ELF-1 (cell line): ENCODE measurements at regions not wholly inside any gene's neighbourhood (a gene's known extent, or its start where the extent isn't known, plus 50 kb on each side); places are given as distances from the start of the nearest gene placed in this dataset.
A peak's percentile ranks its signal among the peaks of the same experiment; 100 is the strongest.

Experiments
- DNase-seq: peaks from one replicate; pipeline ENCODE4 v3.0.0-alpha.2; 2016; ENCODE audit warnings: low read depth, low spot score

DNA sequence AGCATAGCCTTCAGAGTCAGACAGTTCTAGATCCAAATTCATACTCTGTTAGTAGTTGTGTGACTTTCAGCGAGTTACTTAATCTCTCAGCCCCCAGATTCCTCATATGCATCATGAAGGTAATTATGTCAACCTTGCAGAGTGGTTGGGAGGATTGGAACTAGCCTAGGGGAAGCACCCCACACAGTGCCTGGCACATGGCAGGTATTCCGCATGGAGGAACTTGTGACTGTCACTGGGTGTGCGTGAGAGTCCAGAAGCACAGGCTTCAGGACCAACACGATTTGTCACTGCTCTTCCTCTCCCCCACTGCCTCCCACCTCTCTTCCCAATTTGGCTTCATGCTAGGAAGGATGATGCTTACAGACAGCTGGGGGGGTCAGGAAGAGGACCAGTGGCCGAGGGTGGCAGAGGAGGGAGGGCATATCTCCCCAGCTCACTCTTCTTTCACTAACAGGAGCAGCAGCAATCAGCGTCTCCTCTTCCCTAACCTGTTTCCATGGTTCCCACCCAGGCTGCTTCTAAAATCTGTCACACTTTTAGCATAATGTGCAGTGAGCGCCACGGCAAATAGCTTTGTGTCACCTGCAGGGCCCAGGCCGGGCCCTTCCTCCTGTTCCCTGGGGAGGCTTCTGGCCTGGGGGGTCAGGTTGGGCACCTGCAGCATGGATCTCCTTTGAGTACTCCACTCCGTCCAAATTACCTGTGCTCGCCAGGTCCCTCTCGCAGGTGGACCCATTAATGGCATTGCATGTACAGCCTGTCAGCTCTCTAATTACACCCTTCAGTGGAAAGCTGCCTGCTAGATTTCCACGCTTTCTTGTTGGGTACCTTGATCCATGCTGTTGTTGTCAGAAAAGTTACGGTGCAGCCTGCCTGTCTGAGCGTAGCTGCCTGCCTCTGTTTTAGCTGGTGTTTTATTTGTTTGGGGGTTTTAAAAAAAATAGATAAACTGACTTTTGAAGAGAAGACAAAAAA lies 400.4 kb downstream of the NXPE2 start:
- DNase-seq = no peak

DNA sequence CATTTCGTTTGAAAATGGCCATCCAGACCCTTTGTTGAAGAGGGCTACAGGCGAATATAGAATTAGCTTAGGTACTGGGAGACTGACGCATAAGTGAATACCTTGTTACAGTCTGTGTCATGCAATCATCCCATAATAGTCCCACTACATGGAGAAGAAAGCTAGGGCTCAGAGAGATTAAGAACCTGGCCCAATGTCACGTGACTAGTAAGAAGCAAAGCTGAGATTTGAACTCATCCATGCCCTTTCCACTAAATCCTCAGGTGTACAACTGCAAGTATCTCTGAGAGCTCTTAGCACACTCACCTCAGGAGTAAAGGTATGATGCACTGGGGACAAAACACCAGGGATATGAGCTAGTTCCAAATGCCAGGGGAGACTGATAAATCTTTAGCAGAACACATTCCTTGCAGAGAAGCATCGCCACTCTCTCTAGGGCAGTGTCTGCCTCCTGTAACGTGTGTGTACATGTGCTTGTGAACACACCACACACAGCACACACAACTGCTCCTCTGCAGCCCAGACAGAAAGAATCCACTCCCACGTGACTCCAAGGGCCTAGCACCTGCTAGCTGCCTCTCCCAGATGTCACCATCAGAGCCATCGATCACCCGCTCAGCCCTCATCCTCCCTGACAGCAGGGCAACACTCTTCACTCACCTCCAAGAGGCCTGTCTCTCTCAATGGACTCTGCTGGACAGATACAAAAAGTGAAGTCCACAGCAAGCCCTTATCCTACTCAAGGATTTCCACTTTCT lies 402.8 kb downstream of the NXPE2 start:
- DNase-seq = no peak

DNA sequence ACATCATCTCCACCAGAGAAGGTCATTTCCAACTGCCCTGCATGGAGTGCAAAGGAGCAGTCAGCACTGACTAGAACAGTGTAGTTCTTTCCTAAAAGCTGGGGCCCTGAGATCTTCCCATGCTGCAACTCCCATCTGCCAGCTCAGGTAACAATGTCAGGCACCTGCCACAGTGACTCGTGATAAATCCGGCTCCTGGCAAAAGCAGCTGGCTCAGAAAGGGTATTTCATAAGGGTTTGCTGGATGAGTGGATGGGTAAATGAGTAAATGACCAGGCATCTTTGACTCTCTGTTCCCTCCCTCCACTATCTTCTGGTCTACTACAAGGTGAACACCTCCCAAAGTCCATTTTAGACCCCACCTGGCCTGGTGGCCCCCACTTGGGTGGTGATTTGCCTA lies 403.6 kb downstream of the NXPE2 start:
- DNase-seq = no peak

DNA sequence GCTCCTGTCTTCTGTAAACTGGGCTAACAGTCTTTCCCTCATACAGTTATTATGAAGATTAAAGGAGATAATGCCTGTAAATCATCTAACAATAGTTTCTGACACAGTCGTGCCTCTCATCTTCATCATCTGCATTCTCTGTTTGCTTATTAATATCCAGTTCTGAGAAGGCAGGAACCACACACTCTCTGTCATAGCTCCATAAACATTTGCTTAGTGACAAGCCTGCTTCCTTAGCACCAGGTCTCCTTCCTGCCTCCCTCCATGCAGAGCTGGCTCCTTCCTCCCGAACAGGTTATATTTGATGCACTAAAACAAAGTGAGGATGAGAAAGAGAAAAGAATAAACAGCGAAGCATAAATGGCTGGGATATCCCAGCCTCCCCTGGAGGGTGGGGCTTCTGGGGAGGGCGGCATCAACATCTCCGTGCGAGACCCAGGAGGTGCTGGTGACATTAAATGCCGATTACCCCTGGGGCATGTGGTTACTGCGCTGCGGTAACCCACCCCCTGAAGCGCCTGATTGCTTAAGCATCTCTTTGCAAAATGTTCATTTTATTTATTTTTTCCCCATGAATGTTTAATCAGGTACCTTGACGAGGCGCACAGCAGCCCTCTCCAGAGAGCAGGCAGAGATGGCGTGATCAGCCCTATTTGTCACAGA lies 404.9 kb downstream of the NXPE2 start:
- DNase-seq = no peak

DNA sequence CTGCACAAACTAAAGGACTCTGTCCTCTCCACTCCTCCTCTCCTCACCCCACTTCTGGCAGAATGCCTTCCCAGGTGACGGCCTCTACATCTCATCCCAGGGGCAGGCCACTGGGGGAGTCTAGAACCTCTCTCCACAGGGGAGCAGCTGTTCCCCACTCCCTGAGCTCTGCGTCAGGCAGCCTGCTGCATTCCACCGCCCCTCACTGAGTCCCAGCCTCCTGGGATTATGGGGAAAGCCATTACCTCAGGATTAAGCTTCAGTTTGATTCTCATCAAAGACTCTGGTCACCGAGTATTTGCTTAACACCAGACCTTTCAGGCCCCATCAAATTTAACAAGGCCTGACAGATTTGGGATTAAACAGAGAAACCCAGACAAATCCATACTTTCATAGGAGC lies 405.9 kb downstream of the NXPE2 start:
- DNase-seq = no peak

DNA sequence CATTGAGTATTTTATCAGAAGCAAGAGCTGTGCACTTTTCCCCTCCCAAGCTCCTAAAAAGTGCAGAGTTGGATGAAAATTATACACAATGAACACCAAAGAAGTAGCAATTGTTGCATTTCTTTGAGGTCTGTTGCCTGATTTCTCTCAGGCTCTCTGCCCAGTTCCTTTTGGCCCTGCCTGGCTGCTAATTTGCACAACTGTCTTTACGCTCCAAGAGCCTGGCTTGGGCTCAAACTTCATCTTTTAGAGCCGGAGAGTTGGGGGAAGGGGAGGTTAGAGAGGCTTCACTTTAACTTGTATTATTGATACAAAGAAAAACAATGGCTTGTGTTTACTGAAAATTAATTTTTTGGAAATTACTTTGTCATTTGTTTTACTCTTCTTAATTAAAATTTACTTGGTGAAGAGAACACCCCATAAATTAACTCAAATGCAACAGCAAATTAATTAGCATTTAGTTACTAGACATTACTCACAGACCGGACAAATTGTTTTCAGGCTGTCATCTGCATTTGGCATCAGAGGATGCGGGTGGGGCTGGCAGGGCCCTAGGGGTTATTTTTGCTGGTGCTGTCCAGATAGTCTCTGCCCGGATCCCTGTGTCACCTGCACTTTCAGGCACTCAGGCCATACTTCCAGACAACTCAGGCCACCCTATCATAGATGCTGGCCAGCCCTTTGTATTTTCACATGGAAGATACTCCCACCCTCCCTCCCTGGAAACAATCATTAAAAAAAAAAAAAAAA lies 407.3 kb downstream of the NXPE2 start:
- DNase-seq = no peak

DNA sequence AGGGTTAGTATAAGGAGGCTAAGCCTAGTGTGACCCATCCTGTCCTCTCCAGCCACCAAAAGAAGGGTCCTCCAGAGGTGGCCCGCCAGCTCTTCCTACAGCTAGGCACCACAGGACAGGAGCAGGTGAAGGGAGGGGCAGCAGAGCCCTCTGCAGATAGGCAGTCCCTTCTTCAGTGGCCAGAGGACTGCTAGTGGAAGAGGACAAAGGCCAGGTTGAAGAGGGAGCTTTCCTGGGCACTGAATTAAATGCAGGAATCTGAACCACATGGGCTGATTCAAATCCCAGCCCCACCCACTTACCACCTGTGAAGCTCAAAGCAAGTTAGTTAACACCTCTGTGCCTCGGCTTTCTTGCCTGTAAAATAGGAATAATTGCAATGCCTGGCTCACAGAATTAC lies 409.5 kb downstream of the NXPE2 start:
- peak; percentile 13 for DNase-seq

DNA sequence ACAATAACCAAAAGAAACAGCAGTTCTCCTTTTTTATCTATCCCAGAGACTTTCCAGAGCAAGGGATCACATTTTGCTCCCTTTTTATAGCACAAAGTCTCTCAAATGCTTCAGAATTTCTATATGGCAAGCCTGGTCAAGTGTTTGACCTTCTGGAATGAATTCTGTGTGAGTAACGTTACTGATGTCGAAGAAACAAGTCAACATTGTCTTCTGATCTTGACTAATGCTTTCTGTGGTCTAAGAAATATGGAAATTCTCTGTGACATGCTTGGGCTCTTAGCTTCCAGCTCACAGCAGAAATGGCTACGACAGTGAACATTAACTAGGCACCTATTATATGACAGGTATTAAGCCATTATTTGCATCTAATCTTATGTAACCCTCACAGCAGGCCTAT lies 411.7 kb downstream of the CADM1 start:
- DNase-seq = no peak

DNA sequence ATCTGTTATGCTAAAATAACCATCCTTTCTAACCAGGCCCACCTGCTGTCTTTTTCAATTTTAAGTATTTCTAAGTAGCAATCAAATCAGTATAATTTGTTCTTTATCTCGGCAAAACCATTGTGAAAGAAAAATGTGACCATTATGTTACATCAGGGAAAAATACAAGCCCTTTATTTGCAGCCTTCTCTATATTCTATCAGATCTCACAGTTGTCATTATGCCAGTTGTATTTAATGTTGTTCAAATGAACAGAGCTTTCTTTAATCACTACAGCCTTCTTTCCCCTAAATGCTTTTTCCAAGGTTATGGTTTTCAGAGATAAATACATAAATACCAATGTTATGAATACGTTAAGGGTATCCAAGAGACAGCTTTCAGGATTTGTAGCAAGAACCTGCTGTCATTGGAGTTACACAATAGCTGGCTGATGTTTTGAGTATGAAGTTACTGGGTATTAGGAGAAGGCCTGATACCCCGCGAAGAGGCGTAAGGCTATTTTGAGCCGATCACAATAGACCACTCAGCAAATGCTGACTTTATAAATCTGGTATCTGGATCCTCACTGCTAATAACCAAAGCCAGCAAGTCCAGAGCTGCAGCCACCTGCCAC lies 406.3 kb downstream of the CADM1 start:
- DNase-seq = no peak

DNA sequence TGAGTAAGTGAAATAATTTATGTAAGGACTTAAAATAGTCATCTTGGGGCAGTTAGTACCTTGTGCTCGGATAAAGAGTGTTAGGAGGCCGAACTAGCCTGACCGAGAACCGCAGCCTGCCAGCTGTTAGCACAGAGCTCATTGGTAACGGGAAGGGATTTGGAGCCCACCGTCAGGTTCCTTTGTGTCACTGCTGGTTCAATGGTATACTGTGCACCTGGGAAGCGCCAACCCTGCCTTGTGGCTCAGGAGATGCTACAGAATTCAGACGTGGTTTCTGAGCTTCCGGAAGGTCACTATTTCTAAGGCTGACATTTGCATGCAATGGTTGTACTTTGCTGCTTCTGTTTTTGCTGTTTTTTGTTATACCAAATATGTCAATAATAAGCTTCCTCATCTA lies 403.5 kb downstream of the CADM1 start:
- DNase-seq = no peak

DNA sequence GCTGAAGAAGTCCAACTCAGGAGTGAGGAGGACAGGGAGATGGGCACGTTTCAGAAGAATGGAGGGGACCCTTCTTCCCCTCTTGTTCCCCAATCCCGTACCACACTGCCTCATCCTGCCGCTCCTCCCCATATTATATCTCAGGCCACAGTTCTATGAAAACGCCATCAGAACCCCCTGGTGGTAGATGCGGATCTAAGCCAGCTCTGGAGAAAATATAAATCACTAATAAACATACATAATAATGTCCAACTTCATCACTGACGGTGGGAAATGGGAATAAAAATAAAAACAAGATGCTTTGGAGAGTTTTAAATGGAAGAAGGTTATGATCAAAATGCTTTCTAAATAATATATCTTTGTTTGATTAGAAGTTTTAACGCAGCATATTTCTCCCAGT lies 400.3 kb downstream of the CADM1 start:
- DNase-seq = no peak

DNA sequence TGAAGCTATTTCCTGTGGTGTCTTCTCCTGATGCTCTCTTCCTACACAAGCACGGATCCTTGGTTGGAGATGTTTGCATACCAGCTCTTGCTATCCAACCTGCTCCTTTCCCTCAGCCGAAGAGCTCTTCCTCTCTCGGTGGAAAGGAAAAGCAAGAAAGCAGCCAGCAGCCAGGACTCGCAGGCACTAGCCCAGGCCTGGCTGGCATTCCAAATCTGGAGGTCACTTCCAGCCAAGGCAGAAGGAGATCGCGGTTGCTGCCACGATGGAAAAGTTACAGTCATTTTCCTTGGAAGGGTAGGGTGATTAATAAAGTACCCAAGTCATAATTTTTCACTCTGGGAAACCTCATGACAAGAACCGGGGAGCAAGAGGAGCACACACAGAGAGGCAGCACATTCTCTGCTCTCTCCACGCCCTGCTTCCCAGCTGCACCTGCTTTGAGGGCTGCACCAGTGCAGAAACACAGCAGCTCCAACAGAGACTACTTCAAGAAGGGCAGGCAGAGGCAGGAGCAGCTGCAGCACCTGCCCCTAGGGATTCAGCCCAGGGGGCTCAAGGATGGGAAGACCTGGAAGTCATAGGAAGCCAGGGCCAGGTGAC lies 399.3 kb downstream of the CADM1 start:
- DNase-seq = no peak

DNA sequence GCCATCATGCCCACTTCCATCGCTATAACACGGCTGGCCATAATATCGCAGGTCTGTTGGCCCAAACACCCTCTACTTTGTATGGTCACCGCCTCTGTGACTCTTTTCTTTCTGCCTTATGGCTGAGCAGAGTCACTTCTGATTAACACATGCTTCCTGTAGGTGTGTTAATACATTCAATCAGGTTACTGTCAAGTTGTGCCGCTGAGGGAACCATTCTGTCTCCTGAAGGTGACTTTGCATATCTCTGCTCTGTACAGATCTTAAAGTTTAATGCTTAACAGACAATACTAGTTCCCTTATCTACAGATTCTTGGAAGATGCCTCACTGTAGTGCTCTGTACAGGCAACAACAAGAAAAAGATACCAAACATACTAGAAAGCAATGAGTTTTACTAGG lies 393.1 kb downstream of the CADM1 start:
- DNase-seq = no peak

DNA sequence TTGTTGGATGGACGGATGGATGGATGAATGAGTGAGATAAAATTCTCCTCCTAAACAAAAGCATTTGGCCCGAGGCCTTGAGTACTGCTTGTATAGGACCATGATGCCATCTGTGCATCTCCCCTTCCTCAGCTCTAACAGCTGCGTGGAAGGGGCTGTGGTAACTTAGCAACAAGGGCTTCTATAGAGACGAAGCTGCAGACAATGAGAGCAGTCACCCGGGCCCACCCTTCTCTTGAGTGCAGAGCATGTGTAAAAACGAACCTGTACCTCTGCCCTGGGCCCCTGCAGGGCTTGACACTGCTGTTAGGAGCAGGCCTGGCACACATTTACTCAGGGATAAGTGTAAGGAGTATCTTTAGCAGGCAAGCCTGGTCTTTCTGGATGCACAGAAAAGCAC lies 391.5 kb downstream of the CADM1 start:
- no peak for DNase-seq

DNA sequence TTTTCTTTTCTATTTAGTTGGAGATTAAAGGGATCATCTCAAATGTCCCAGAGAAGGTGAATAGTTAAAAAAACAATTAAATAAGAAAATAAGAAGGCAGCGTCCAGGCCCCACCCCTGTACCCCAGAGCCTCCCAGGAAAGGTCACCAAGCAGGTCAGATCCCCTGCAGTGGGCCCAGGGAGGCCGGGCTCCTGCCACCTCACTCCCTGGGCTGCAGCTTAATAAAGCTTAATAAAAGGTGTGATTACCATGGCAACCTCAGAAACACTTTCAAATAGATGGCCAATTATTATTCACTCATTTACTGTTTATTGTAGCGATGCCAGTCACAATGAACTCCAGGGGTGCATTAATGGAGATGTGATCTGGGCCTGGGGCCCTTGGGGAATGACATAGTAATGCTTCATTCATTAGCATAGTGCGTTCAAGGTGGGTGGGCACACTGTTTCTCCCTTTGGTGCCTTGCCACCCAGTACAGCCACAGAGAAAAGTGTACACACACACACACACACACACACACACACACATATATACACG lies 386.2 kb downstream of the CADM1 start:
- DNase-seq = no peak

DNA sequence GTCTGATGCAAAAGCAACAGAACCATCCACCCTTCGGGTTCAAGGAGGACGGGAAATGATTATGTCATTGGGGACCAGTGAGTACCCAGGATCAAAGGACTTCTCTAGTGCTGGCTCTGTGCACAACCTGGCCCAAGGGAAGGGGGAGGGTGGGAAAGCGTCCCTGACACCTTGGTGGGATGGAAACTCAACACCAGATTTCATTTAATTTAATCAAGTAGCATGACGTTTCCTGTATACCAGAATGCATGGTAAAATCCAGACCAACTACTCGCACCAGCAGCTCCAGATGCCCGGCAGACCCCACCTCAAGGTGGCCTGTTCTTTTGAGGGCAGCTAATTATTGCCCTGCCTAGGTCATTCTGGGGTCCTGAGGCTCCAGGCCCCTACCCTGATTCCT lies 385.1 kb downstream of the CADM1 start:
- no peak for DNase-seq
